ENCODE measurements at regions not wholly inside any gene's neighbourhood (a gene's known extent, or its start where the extent isn't known, plus 50 kb on each side); places are given as distances from the start of the nearest gene placed in this dataset.
A peak's percentile ranks its signal among the peaks of the same experiment; 100 is the strongest.

- TF ChIP-seq ZNF337 (CRISPR knock-in tag; IDR thresholded peaks at IDR 0.05; ENCODE audit: borderline replicate concordance, low read depth) (no peak), NCOA5 (CRISPR knock-in tag; IDR thresholded peaks at IDR 0.05) (no peak), SIN3A (IDR thresholded peaks at IDR 0.05; ENCODE audit: borderline replicate concordance, low read depth, low read length) (0 out of 2 replicates have a peak, but pooled peaks have one; percentile 54), HOXA9 (CRISPR knock-in tag; IDR thresholded peaks at IDR 0.05; ENCODE audit: borderline replicate concordance) (no peak), BCLAF1 (IDR thresholded peaks at IDR 0.05) (no peak), ZMAT5 (CRISPR knock-in tag; IDR thresholded peaks at IDR 0.05; ENCODE audit: borderline replicate concordance, low read depth) (no peak), DNMT3B (CRISPR knock-in tag; conservative IDR thresholded peaks at IDR 0.05) (no peak), ZNF253 (CRISPR knock-in tag; IDR thresholded peaks at IDR 0.05; ENCODE audit: borderline replicate concordance) (no peak), ZNF280B (CRISPR knock-in tag; IDR thresholded peaks at IDR 0.05; ENCODE audit: borderline replicate concordance) (0 out of 2 replicates have a peak, but pooled peaks have one; percentile 76), FLYWCH1 (CRISPR knock-in tag; IDR thresholded peaks at IDR 0.05) (no peak), ZNF687 (CRISPR knock-in tag; IDR thresholded peaks at IDR 0.05) (peak; percentile 84), PTBP1 (IDR thresholded peaks at IDR 0.05; ENCODE audit: low read depth, low read length, poor library complexity, severe bottlenecking) (no peak), HNF1B (CRISPR knock-in tag; IDR thresholded peaks at IDR 0.05) (no peak), ZSCAN30 (CRISPR knock-in tag; IDR thresholded peaks at IDR 0.05) (no peak), MATR3 (CRISPR knock-in tag; IDR thresholded peaks at IDR 0.05) (no peak)
These were observed 214.5 kb upstream of the ZNF184 start (continued) for GRCh38 chr6:27687154-27688013.

All from HepG2 (cell line).